ENCODE measurements at regions not wholly inside any gene's neighbourhood (a gene's known extent, or its start where the extent isn't known, plus 50 kb on each side); places are given as distances from the start of the nearest gene placed in this dataset.

DNA sequence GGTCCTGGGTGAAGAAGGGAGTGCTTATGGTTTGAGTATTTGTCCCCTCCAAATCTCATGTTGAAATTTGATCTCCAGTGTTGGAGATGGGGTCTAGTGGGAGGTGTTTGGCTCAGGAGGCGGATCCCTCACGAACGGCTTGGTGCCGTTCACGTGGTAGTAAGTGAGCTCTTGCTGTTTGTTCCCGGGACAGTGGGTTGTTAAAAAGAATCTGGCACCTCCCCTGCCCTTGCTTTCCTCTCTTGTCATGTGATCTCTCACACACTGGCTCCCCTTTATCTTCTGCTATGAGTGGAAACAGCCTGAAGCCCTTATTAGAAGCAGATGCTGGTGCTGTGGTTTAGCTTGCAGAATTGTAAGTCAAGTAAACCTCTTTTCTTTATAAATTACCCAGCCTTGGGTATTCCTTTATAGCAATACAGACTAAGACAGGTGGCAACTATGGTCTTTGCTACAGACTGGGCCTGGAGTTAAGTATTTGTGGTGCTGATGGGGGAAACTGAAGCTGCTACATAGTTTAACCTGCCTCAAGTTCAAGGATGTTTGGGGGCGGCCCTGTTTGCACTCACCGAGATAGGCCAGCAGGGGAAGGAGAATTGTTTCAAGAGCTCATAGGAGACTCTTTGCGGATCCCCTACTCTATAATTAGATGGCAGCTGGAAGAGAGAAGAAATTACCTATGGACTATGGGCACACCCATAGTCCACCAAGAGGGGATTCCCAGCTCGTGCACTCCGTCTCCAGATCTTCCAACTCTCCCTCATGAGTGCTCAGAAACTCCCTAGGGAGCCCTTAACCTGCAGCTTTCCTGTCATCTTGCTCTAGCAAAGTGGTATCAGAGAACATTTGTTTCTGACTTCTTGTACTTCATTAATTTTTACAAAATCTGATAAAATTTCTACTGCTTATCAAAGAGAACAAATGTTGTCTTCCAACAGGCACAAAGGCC, 164.6 kb downstream of the SLC15A5 start:
- TF ChIP-seq, protein P1, sequence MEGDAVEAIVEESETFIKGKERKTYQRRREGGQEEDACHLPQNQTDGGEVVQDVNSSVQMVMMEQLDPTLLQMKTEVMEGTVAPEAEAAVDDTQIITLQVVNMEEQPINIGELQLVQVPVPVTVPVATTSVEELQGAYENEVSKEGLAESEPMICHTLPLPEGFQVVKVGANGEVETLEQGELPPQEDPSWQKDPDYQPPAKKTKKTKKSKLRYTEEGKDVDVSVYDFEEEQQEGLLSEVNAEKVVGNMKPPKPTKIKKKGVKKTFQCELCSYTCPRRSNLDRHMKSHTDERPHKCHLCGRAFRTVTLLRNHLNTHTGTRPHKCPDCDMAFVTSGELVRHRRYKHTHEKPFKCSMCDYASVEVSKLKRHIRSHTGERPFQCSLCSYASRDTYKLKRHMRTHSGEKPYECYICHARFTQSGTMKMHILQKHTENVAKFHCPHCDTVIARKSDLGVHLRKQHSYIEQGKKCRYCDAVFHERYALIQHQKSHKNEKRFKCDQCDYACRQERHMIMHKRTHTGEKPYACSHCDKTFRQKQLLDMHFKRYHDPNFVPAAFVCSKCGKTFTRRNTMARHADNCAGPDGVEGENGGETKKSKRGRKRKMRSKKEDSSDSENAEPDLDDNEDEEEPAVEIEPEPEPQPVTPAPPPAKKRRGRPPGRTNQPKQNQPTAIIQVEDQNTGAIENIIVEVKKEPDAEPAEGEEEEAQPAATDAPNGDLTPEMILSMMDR (conservative IDR thresholded peaks at IDR 0.05; ENCODE audit: low read depth in 2 of 2) = peak in 1 of 2 experiments; percentile 27; a peak in 1 of 4 replicates
- TF ChIP-seq EZH2 (IDR thresholded peaks at IDR 0.05; ENCODE audit: low read depth, unreplicated experiment) = no peak
- no peak; the same call in 1 of the 2 replicates for TF ChIP-seq POLR2AphosphoS5 (IDR thresholded peaks at IDR 0.05; ENCODE audit: low read depth)
- TF ChIP-seq, protein P2, sequence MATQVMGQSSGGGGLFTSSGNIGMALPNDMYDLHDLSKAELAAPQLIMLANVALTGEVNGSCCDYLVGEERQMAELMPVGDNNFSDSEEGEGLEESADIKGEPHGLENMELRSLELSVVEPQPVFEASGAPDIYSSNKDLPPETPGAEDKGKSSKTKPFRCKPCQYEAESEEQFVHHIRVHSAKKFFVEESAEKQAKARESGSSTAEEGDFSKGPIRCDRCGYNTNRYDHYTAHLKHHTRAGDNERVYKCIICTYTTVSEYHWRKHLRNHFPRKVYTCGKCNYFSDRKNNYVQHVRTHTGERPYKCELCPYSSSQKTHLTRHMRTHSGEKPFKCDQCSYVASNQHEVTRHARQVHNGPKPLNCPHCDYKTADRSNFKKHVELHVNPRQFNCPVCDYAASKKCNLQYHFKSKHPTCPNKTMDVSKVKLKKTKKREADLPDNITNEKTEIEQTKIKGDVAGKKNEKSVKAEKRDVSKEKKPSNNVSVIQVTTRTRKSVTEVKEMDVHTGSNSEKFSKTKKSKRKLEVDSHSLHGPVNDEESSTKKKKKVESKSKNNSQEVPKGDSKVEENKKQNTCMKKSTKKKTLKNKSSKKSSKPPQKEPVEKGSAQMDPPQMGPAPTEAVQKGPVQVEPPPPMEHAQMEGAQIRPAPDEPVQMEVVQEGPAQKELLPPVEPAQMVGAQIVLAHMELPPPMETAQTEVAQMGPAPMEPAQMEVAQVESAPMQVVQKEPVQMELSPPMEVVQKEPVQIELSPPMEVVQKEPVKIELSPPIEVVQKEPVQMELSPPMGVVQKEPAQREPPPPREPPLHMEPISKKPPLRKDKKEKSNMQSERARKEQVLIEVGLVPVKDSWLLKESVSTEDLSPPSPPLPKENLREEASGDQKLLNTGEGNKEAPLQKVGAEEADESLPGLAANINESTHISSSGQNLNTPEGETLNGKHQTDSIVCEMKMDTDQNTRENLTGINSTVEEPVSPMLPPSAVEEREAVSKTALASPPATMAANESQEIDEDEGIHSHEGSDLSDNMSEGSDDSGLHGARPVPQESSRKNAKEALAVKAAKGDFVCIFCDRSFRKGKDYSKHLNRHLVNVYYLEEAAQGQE (IDR thresholded peaks at IDR 0.05; ENCODE audit: unreplicated experiment) = no peak
- no peak for TF ChIP-seq NANOG (IDR thresholded peaks at IDR 0.05; ENCODE audit: borderline replicate concordance)
- TF ChIP-seq EZH2phosphoT487 (IDR thresholded peaks at IDR 0.05; ENCODE audit: unreplicated experiment) = no peak
- no peak for TF ChIP-seq ZNF331 (CRISPR knock-in tag; IDR thresholded peaks at IDR 0.05; ENCODE audit: low read depth)

Data from GM23338 (cell line).